Gastrocnemius medialis (tissue), 4 donors: ENCODE measurements at regions not wholly inside any gene's neighbourhood (a gene's known extent, or its start where the extent isn't known, plus 50 kb on each side); places are given as distances from the start of the nearest gene placed in this dataset.

ENCODE experiments used
- POLR2A ChIP-seq, 2 donors: fragments of 450-650 bp; IDR thresholded peaks; one replicate each; pipeline ENCODE4 v1.6.1; 2017; ENCODE audit warnings: antibody characterized with exemption in 2 of 2, mild to moderate bottlenecking in 2 of 2, moderate library complexity in 2 of 2
- TF ChIP-seq, protein P1 (sequence below), 5 experiments: fragments of 450-650 bp in 3 of 5; fragments of 200-600 bp in 2 of 5; sonication (generic) in 2 of 5; IDR thresholded peaks in 4 of 5; conservative IDR thresholded peaks in 1 of 5; 1 replicate in 4 of 5; 2 replicates in 1 of 5; pipeline ENCODE4 v1.5.1; 2016 to 2019; ENCODE audit warnings: antibody characterized with exemption in 5 of 5, mild to moderate bottlenecking in 3 of 5, moderate library complexity in 3 of 5

GRCh38 chr3:152173627-152174026 lies 95.1 kb upstream of the MBNL1 start:
- TF ChIP-seq, protein P1, sequence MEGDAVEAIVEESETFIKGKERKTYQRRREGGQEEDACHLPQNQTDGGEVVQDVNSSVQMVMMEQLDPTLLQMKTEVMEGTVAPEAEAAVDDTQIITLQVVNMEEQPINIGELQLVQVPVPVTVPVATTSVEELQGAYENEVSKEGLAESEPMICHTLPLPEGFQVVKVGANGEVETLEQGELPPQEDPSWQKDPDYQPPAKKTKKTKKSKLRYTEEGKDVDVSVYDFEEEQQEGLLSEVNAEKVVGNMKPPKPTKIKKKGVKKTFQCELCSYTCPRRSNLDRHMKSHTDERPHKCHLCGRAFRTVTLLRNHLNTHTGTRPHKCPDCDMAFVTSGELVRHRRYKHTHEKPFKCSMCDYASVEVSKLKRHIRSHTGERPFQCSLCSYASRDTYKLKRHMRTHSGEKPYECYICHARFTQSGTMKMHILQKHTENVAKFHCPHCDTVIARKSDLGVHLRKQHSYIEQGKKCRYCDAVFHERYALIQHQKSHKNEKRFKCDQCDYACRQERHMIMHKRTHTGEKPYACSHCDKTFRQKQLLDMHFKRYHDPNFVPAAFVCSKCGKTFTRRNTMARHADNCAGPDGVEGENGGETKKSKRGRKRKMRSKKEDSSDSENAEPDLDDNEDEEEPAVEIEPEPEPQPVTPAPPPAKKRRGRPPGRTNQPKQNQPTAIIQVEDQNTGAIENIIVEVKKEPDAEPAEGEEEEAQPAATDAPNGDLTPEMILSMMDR (IDR thresholded peaks at IDR 0.05 in 4 of 5, conservative IDR thresholded peaks at IDR 0.05 in 1 of 5), result no peak
- TF ChIP-seq POLR2A (IDR thresholded peaks at IDR 0.05), result no peak
